SK-N-SH (cell line): ENCODE measurements at regions not wholly inside any gene's neighbourhood (a gene's known extent, or its start where the extent isn't known, plus 50 kb on each side); places are given as distances from the start of the nearest gene placed in this dataset.

ENCODE experiments used
- CTCF ChIA-PET: fragments of 300-600, 350-600 bp; formaldehyde crosslinking; extraction: SDS; loops from one replicate; lab custom pipeline; 2021; lab: Yijun Ruan, JAX
- POLR2A ChIA-PET: fragments of 350-600 bp; sonication (Branson Sonifier 250); formaldehyde crosslinking; extraction: SDS; loops from one replicate; lab custom pipeline; 2020; ENCODE audit warnings: antibody characterized with exemption, inconsistent platforms; lab: Yijun Ruan, JAX
- DNase-seq: peaks from one replicate; pipeline ENCODE4 v3.0.0; 2012
- H2AFZ ChIP-seq: fragments of 200-600 bp; sonication (generic); 2 replicates; pipeline ENCODE4 v1.8.1; 2016; ENCODE audit warnings: antibody characterized with exemption, mild to moderate bottlenecking, low read depth
- H3F3A ChIP-seq: fragments of 200-600 bp; sonication (generic); replicated peaks from 2 replicates; pipeline ENCODE3; 2016; ENCODE audit warnings: antibody characterized with exemption, mild to moderate bottlenecking; ENCODE audit not compliant: insufficient read depth
- H3K27ac ChIP-seq, 2 experiments: fragments of 200-500 bp in 1 of 2; fragments of 200-600 bp in 1 of 2; sonication (Bioruptor generic) in 1 of 2; sonication (generic), shearing (Covaris generic) in 1 of 2; 2 replicates each; pipeline versions ENCODE4 v1.5.1 to v1.6.1; 2014 to 2016; ENCODE audit warnings: low read depth in 2 of 2, inconsistent platforms in 1 of 2, low read length in 1 of 2, mild to moderate bottlenecking in 1 of 2, mixed read lengths in 1 of 2
- H3K27me3 ChIP-seq: fragments of 200-600 bp; sonication (generic), shearing (Covaris generic); 2 replicates; pipeline ENCODE4 v1.6.1; 2016; ENCODE audit warnings: mixed run types; ENCODE audit not compliant: insufficient read depth
- H3K36me3 ChIP-seq, 2 experiments: fragments of 200-500 bp in 1 of 2; fragments of 200-600 bp in 1 of 2; sonication (Bioruptor generic) in 1 of 2; sonication (generic) in 1 of 2; replicated peaks in 1 of 2; 2 replicates each; pipeline versions ENCODE3 to v1.5.1; 2014 to 2016; ENCODE audit warnings: low read length in 1 of 2, mild to moderate bottlenecking in 1 of 2; ENCODE audit not compliant: insufficient read depth in 2 of 2, control insufficient read depth in 1 of 2
- H3K4me1 ChIP-seq, 2 experiments: fragments of 200-500 bp in 1 of 2; fragments of 200-600 bp in 1 of 2; sonication (Bioruptor generic) in 1 of 2; sonication (generic), shearing (Covaris generic) in 1 of 2; 2 replicates each; pipeline versions ENCODE4 v1.5.1 to v1.6.1; 2014 to 2016; ENCODE audit warnings: low read depth in 1 of 2, low read length in 1 of 2, mixed run types in 1 of 2; ENCODE audit not compliant: insufficient read depth in 2 of 2, control insufficient read depth in 1 of 2
- H3K4me2 ChIP-seq: fragments of 200-600 bp; sonication (generic), shearing (Covaris generic); 2 replicates; pipeline ENCODE4 v1.6.1; 2017; ENCODE audit warnings: mixed run types
- H3K4me3 ChIP-seq, 2 experiments: fragments of 200-500 bp in 1 of 2; fragments of 200-600 bp in 1 of 2; sonication (Bioruptor generic) in 1 of 2; sonication (generic), shearing (Covaris generic) in 1 of 2; 2 replicates each; pipeline versions ENCODE4 v1.5.1 to v1.8.1; 2014 to 2016; ENCODE audit warnings: low read depth in 2 of 2, inconsistent platforms in 1 of 2, low read length in 1 of 2, mild to moderate bottlenecking in 1 of 2, mixed read lengths in 1 of 2, moderate library complexity in 1 of 2
- H3K79me2 ChIP-seq: fragments of 200-600 bp; sonication (generic); 2 replicates; pipeline ENCODE4 v1.8.1; 2017; ENCODE audit warnings: mild to moderate bottlenecking; ENCODE audit not compliant: insufficient read depth
- H3K9ac ChIP-seq: fragments of 200-600 bp; sonication (generic); 2 replicates; pipeline ENCODE4 v1.6.1; 2017; ENCODE audit warnings: mixed run types
- H3K9me2 ChIP-seq: fragments of 200-600 bp; sonication (generic); 2 replicates; pipeline ENCODE4 v1.6.1; 2017; ENCODE audit warnings: mixed run types
- H3K9me3 ChIP-seq: fragments of 200-600 bp; sonication (generic); 2 replicates; pipeline ENCODE4 v1.6.1; 2017; ENCODE audit warnings: mixed run types, mild to moderate bottlenecking, moderate library complexity
- H4K20me1 ChIP-seq: fragments of 200-600 bp; sonication (generic); 2 replicates; pipeline ENCODE4 v1.6.1; 2017; ENCODE audit warnings: mild to moderate bottlenecking, mixed run types; ENCODE audit not compliant: insufficient read depth
- CHD2 ChIP-seq: fragments of 150-350 bp; IDR thresholded peaks from 2 replicates; pipeline ENCODE4 v1.6.1; 2018; ENCODE audit warnings: low read length; ENCODE audit not compliant: partially characterized antibody
- CTCF ChIP-seq: fragments of 200-600 bp; sonication (generic); IDR thresholded peaks from 2 replicates; pipeline ENCODE4 v1.6.1; 2017; ENCODE audit warnings: antibody characterized with exemption, mild to moderate bottlenecking, moderate library complexity
- ELF1 ChIP-seq: IDR thresholded peaks from 2 replicates; pipeline ENCODE4 v1.4.0; 2012
- EP300 ChIP-seq, 2 experiments: IDR thresholded peaks; 2 replicates each; pipeline versions ENCODE4 v1.4.0 to v1.6.1; 2012; ENCODE audit warnings: borderline replicate concordance in 1 of 2, low read depth in 1 of 2, low read length in 1 of 2
- EZH2phosphoT487 ChIP-seq: fragments of 200-600 bp; sonication (generic); IDR thresholded peaks from 2 replicates; pipeline ENCODE4 v1.6.1; 2017; ENCODE audit warnings: low read depth, mixed run types, mild to moderate bottlenecking, antibody characterized with exemption, moderate library complexity, borderline replicate concordance
- FOSL2 ChIP-seq: IDR thresholded peaks from 2 replicates; pipeline ENCODE4 v1.4.0; 2012; ENCODE audit warnings: low read depth, mild to moderate bottlenecking, moderate library complexity, borderline replicate concordance
- GATA2 ChIP-seq: sonication (generic); formaldehyde crosslinking; IDR thresholded peaks from 2 replicates; pipeline ENCODE4 v1.5.0; 2020; ENCODE audit warnings: mild to moderate bottlenecking, missing genetic modification reagents
- IRF3 ChIP-seq: fragments of 150-350 bp; IDR thresholded peaks from 2 replicates; pipeline ENCODE4 v1.6.1; 2016; ENCODE audit warnings: mild to moderate bottlenecking, low read depth, low read length
- JUND ChIP-seq: IDR thresholded peaks from 2 replicates; pipeline ENCODE4 v1.4.0; 2012
- MAX ChIP-seq: IDR thresholded peaks from 2 replicates; pipeline ENCODE4 v1.4.0; 2012; ENCODE audit warnings: low read depth
- MXI1 ChIP-seq: IDR thresholded peaks from 2 replicates; pipeline ENCODE4 v1.6.1; 2012; ENCODE audit warnings: mild to moderate bottlenecking, low read depth, low read length, improper control_type of control experiment
- NFIC ChIP-seq: IDR thresholded peaks from 2 replicates; pipeline ENCODE4 v1.4.0; 2012; ENCODE audit warnings: borderline replicate concordance
- NRF1 ChIP-seq: IDR thresholded peaks from 2 replicates; pipeline ENCODE4 v1.6.1; 2012; ENCODE audit warnings: low read depth, mild to moderate bottlenecking, low read length
- RAD21 ChIP-seq: IDR thresholded peaks from 2 replicates; pipeline ENCODE4 v1.6.1; 2012; ENCODE audit warnings: mild to moderate bottlenecking, low read length
- REST ChIP-seq: IDR thresholded peaks from 2 replicates; pipeline ENCODE4 v1.6.1; 2012; ENCODE audit warnings: mild to moderate bottlenecking, low read depth, low read length, moderate library complexity
- RXRA ChIP-seq: IDR thresholded peaks from 2 replicates; pipeline ENCODE4 v1.4.0; 2012; ENCODE audit warnings: low read depth, mild to moderate bottlenecking, borderline replicate concordance
- SMC3 ChIP-seq: IDR thresholded peaks from 2 replicates; pipeline ENCODE4 v1.6.1; 2012; ENCODE audit warnings: low read depth, low read length, improper control_type of control experiment
- TAF1 ChIP-seq: IDR thresholded peaks from 2 replicates; pipeline ENCODE4 v1.6.1; 2012; ENCODE audit warnings: low read depth, mild to moderate bottlenecking, low read length, moderate library complexity, borderline replicate concordance
- YY1 ChIP-seq: IDR thresholded peaks from 2 replicates; pipeline ENCODE4 v1.4.0; 2012; ENCODE audit warnings: low read depth, mild to moderate bottlenecking
- WGBS: methylation state at CpG from one replicate; pipeline ENCODE4 v1.1.6; 2017; ENCODE audit warnings: low lambda C conversion rate; 5-methylcytosine and 5-hydroxymethylcytosine counted together

- no peak for TF ChIP-seq REST
- no peak for TF ChIP-seq SMC3
- TF ChIP-seq CHD2 = no peak
- no peak for TF ChIP-seq RXRA
- TF ChIP-seq, all 33 proteins: peak for 0
Measured at GRCh38 chr2:43027097-43027873, 199.1 kb downstream of the ZFP36L2 start (continued).

GRCh38 chr2:43026426-43027096, 199.8 kb downstream of the ZFP36L2 start:
- H3K79me2 ChIP-seq = no peaks in the 10 kb centered on the region
- H3K36me3 ChIP-seq = no peaks in the 10 kb centered on the region

More at GRCh38 chr2:43026426-43027096, 199.8 kb downstream of the ZFP36L2 start:
- WGBS = 93% methylated on average over 15 of the region's 17 CpGs
- TF ChIP-seq MXI1 = no peak
- TF ChIP-seq ELF1 = no peak
- no peak for TF ChIP-seq MAX
- no peak for TF ChIP-seq GATA2 (CRISPR knock-in tag)
- no peak for TF ChIP-seq RAD21
- TF ChIP-seq CHD2 = no peak
- TF ChIP-seq EP300 (IDR thresholded peaks at IDR 0.05; ENCODE audit: borderline replicate concordance in 1 of 2, low read depth in 1 of 2, low read length in 1 of 2) = no peak
- TF ChIP-seq JUND = no peak
- TF ChIP-seq IRF3 = no peak
- no peak for TF ChIP-seq NRF1
- no peak for TF ChIP-seq NFIC
- no peak for TF ChIP-seq CTCF
- no peak for TF ChIP-seq EZH2phosphoT487
- no peak for TF ChIP-seq YY1
- no peak for TF ChIP-seq TAF1
- no peak for TF ChIP-seq FOSL2
- no peak for DNase-seq
- Histone ChIP-seq H3K4me1 (peaks cover 0 to 14% of the 10 kb centered on the region in 2 experiments; a peak in 1 of 4 replicates), H3F3A (no peaks in the 10 kb centered on the region), H3K4me3 (no peak overlapping the region), H2AFZ (no peak overlapping the region), H3K27me3 (no peaks in the 10 kb centered on the region), H3K27ac (no peak overlapping the region), H3K9me3 (no peaks in the 10 kb centered on the region), H3K4me2 (no peak overlapping the region), H4K20me1 (no peaks in the 10 kb centered on the region), H3K9me2 (no peaks in the 10 kb centered on the region), H3K9ac (no peak overlapping the region)
- ChIA-PET CTCF (interaction anchor here (0.8 to 7.5 kb wide), 16 partner anchors 10 to 514 kb away, joined by 3 to 106 read pairs (median 6); partner anchors contain the start of gene ZFP36L2), POLR2A (no interaction called here)
